Inflammatory macrophage treated with lipopolysaccharide for 4 hours (primary cell): ENCODE measurements at regions not wholly inside any gene's neighbourhood (a gene's known extent, or its start where the extent isn't known, plus 50 kb on each side); places are given as distances from the start of the nearest gene placed in this dataset.
"Not testable (repeated sequence)": the region's sequence is repeated elsewhere in the genome, so short reads cannot be mapped to it uniquely, and the experiment has no call there.

Source experiments
- DNase-seq: peaks from one replicate; pipeline ENCODE4 v3.0.0-alpha.2; 2020

DNA sequence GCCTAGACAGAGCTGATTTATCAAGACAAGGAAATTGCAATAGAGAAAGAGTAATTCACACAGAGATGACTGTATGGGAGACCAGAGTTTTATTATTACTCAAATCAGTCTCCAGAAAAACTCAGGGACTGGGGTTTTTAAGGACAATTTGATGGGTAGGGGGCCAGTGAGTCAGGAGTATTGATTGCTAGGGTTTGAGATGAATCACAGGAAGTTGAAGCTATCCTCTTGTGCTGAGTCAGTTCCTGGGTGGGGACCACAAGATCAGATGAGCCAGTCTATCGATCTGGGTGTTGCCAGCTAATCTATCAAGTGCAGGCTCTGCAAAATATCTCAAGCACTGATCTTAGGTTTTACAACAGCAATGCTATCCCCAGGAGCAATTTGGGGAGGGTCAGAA is 87.4 kb upstream of the TGIF2LY start:
- DNase-seq, result not testable (repeated sequence)

GRCh38 chrY:3494539-3494938 is 84.3 kb upstream of the TGIF2LY start:
- not testable (repeated sequence) for DNase-seq

DNA sequence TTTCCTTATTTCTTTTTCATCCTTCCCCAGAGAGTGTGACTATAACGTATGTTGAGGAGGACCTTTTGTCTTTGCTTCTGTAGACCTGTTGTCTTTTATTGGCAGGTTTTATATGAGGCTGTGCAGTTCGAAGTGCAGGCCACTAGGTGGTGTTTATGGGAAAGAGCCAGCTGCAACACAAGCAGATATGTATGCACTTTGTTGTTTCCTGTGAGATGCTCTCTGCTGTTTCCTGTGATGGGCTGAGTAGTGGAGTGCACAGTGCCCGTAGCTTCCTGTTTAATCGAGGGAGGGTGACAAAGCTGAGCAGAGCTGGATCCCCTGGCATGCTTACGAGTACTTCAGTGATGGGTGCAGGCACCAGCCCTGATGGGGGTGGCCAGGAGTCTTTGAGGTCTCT is 51.8 kb upstream of the TGIF2LY start:
- DNase-seq, result peak; percentile 0
